Liver (tissue), 3 donors: ENCODE measurements at regions not wholly inside any gene's neighbourhood (a gene's known extent, or its start where the extent isn't known, plus 50 kb on each side); places are given as distances from the start of the nearest gene placed in this dataset.
"Not testable (repeated sequence)": the region's sequence is repeated elsewhere in the genome, so short reads cannot be mapped to it uniquely, and the experiment has no call there.

Source experiments
- JUND ChIP-seq, 2 donors: IDR thresholded peaks; 2 replicates each; pipeline ENCODE4 v1.6.1; 2016; ENCODE audit warnings: antibody characterized with exemption in 2 of 2
- RAD21 ChIP-seq, 2 donors: IDR thresholded peaks; 2 replicates each; pipeline ENCODE4 v1.6.1; 2016; ENCODE audit warnings: antibody characterized with exemption in 2 of 2, mild to moderate bottlenecking in 2 of 2
- RXRA ChIP-seq, 2 donors: IDR thresholded peaks; 2 replicates each; pipeline ENCODE4 v1.6.1; 2017 to 2018; ENCODE audit warnings: antibody characterized with exemption in 2 of 2, mild to moderate bottlenecking in 1 of 2
- TF ChIP-seq, protein P1 (sequence below): IDR thresholded peaks from 2 replicates; pipeline ENCODE4 v1.6.1; 2016; ENCODE audit warnings: antibody characterized with exemption
- TF ChIP-seq, protein P2 (sequence below): fragments of 150-350 bp; IDR thresholded peaks from 2 replicates; pipeline ENCODE4 v1.5.1; 2017; ENCODE audit warnings: improper control_type of control experiment, low read depth, low read length; ENCODE audit not compliant: missing input control
- TF ChIP-seq, protein P3 (sequence below): IDR thresholded peaks from 2 replicates; pipeline ENCODE4 v1.6.1; 2016; ENCODE audit warnings: antibody characterized with exemption, mild to moderate bottlenecking
- TF ChIP-seq, protein P4 (sequence below): IDR thresholded peaks from 2 replicates; pipeline ENCODE4 v1.6.1; 2016; ENCODE audit warnings: antibody characterized with exemption
- donor health status: healthy.
- donor health status: healthy.

DNA sequence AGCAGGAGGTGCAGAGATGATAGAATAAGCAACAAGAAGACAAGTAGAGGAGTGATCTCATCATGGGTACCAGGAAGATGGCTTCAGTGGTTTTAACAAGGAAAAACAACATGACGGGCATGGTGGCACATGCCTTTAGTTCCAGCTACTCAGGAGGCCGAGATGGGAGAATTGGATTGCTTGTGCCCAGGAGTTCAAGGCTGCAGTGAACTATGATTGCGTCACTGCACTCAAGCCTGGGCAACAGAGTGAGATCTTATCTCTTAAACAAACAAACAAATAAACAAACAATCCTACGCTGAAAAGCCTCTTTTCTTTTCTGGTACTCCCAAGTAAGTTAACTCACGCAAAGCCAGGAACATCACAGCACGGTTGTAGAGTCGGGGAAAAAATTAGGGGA, 102.6 kb upstream of the TRIM77 start:
- TF ChIP-seq, protein P1, sequence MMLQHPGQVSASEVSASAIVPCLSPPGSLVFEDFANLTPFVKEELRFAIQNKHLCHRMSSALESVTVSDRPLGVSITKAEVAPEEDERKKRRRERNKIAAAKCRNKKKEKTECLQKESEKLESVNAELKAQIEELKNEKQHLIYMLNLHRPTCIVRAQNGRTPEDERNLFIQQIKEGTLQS, result not testable (repeated sequence)
- TF ChIP-seq, protein P2, sequence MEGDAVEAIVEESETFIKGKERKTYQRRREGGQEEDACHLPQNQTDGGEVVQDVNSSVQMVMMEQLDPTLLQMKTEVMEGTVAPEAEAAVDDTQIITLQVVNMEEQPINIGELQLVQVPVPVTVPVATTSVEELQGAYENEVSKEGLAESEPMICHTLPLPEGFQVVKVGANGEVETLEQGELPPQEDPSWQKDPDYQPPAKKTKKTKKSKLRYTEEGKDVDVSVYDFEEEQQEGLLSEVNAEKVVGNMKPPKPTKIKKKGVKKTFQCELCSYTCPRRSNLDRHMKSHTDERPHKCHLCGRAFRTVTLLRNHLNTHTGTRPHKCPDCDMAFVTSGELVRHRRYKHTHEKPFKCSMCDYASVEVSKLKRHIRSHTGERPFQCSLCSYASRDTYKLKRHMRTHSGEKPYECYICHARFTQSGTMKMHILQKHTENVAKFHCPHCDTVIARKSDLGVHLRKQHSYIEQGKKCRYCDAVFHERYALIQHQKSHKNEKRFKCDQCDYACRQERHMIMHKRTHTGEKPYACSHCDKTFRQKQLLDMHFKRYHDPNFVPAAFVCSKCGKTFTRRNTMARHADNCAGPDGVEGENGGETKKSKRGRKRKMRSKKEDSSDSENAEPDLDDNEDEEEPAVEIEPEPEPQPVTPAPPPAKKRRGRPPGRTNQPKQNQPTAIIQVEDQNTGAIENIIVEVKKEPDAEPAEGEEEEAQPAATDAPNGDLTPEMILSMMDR, result not testable (repeated sequence)
- not testable (repeated sequence) for TF ChIP-seq JUND, RAD21, RXRA (IDR thresholded peaks at IDR 0.05)
- TF ChIP-seq, protein P3, sequence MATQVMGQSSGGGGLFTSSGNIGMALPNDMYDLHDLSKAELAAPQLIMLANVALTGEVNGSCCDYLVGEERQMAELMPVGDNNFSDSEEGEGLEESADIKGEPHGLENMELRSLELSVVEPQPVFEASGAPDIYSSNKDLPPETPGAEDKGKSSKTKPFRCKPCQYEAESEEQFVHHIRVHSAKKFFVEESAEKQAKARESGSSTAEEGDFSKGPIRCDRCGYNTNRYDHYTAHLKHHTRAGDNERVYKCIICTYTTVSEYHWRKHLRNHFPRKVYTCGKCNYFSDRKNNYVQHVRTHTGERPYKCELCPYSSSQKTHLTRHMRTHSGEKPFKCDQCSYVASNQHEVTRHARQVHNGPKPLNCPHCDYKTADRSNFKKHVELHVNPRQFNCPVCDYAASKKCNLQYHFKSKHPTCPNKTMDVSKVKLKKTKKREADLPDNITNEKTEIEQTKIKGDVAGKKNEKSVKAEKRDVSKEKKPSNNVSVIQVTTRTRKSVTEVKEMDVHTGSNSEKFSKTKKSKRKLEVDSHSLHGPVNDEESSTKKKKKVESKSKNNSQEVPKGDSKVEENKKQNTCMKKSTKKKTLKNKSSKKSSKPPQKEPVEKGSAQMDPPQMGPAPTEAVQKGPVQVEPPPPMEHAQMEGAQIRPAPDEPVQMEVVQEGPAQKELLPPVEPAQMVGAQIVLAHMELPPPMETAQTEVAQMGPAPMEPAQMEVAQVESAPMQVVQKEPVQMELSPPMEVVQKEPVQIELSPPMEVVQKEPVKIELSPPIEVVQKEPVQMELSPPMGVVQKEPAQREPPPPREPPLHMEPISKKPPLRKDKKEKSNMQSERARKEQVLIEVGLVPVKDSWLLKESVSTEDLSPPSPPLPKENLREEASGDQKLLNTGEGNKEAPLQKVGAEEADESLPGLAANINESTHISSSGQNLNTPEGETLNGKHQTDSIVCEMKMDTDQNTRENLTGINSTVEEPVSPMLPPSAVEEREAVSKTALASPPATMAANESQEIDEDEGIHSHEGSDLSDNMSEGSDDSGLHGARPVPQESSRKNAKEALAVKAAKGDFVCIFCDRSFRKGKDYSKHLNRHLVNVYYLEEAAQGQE, result not testable (repeated sequence)
- TF ChIP-seq, protein P4, sequence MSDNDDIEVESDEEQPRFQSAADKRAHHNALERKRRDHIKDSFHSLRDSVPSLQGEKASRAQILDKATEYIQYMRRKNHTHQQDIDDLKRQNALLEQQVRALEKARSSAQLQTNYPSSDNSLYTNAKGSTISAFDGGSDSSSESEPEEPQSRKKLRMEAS, result not testable (repeated sequence)
